ENCODE measurements at regions not wholly inside any gene's neighbourhood (a gene's known extent, or its start where the extent isn't known, plus 50 kb on each side); places are given as distances from the start of the nearest gene placed in this dataset.
"Not testable (repeated sequence)": the region's sequence is repeated elsewhere in the genome, so short reads cannot be mapped to it uniquely, and the experiment has no call there.

DNA sequence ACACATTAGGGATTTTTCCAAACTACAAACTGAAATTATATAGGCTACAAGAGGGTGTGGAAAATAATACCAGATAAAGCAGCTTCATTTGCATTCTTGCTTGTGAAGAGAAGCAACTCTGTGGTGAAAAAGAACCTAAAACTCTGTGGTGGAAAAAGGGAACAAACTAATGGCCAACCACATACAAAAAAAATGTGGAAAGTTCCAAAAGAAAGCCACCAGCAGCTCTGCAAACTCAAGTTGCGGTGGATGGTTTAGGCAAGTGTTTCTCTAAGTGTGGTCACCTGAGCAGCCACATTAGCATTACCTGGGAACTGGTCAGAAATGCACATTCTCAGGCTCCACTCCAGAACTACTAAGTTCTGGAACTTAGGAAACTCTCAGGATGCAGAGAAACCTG lies 586.4 kb downstream of the ACTL7B start:
- ATAC-seq = no peak

DNA sequence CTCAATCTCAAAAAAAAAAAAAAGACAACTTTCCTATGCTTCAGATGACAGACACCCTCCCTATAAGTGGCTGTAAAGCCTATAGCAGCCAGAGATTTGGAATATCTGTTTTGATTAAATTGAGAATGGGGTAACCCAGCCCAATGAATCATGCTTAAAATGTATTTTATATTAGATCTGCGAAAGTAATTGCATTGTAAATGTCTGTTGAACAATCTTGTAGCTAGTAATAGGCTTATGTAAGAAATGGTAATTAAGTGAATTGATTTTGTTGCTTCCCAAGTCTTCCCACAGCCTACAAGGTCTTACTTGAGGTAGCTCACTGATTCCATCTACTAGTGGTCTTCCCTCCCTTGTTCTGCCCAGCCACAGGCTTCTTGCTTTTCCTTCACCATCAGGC lies 590.7 kb downstream of the ACTL7B start:
- no peak for ATAC-seq

DNA sequence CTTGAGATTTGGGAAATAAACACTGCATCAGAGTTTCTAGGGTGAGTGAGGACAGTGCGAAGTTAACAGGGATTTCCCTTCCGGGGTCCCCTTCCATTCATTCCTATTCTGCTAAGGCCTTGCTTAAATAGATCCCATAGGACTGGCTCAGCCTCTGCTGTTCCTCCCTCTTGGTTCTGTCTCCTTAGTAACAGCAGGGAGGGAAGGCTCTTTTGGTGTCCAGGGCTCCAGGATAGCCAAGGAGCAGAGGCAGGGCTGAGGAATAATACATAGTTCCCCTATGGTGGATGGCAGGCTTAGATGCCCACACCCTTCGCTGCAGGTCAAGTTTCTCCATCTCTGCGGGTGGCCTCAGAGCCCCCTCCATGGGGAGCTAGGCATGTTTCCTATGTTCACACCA lies 591.7 kb downstream of the ACTL7B start:
- ATAC-seq = no peak

DNA sequence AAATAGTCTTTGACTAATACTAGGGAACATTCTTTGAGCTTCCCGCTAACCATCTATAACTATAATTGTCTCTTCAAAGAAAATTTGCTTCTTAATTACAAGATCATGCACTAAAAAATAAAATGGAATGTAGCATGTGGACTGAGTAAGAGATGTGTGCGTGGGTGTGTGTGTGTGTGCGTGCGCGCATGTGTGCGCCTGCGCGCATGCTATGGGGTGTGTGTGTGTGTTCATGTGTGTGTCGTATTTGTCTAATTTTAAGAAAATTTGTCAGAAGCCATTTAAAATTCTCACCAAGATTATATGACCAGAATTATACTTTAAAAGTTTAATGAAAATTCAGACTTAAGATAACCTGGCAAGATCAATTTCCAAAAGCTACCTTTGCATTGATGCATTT lies 593.0 kb downstream of the ACTL7B start:
- no peak for ATAC-seq

DNA sequence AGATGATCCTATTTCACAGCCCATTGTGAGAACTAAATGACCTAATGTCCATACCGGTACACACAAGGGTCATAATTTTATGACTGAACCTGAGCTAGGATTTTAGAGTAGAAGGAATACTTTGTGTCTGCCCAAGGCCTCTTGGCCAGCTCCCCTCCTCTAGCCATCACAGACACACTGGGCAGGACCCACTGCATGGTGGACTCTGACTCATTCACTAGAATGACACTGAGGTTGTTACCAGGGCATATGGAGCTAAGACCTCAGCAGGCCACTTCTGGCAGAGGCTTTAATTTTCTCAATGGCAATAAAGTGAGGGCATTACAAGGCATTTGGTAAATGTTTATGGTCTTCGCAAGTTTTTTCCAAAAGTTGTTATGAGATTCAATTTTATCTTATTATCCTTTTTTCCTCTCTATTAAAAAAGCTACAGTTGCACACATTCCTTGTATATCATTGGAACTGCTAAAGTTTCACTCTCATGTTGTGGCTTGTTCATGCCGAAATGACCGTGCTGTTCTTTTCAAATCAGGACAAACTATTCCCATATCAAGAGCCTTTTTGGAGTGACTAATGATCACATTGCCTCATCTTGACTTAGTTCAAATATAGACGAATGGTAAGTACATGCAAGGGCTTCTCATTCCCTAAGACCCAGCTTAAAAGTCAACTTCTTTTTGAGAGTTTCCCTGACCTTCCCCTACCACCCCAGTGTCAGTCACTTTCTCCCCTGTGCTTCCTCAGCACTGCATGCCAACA lies 595.7 kb downstream of the ACTL7B start:
- ATAC-seq = no peak

DNA sequence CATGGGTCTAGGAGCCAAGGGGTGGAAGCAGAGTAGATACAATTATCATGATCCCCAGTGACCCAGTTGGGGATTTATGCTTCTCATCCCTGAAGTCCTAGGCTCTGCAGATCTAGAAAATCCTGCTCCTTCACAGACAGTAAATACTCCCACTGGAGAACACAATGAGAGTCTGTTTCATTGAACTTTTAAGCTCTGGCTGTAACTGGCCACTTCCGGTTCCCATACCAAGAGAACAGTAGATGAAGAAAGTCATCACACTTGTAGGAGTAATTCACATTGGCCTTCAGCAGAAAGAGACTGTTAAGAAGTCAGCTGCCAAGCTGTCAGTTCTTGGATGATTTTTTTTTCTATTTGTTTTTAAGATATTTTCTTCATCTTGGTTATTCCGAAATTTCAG lies 597.1 kb downstream of the ACTL7B start:
- no peak for ATAC-seq

DNA sequence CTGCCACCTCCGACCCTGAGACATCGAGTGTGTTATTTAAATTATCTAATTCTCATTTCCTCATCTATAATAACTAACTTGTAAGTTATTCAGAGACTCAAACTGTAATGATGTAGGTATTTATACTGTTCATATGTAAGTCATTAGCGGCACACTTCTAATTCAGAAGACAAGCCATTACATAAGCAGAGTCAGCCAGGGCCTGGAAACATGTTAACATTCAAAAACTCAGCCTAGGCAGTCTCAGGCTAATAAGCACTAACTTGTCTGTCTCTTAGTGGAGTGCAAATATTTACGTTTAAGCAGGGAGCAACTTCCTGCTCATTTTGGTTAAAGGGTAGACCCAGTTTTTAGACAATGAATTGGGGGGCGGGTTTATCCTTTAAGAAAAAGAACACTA lies 598.4 kb downstream of the ACTL7B start:
- no peak for ATAC-seq

DNA sequence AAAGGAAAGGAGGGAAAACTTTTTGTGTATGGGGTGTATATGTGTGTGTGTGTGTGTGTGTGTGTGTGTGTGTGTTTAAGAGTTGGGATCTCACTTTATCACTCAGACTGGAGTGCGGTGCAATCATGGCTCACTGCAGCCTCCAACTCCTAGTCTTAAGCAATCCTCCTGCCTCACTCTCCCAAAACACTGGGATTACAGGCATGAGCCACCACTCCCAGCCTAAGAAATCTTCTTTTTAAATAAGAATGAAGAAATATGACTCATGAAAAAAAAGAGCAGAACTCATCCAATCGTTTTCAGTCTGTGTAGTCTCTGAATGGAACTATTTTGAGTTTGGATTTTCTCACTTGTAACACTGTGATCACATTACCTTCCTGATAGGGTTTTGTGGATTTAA lies 601.5 kb downstream of the ACTL7B start:
- no peak for ATAC-seq

DNA sequence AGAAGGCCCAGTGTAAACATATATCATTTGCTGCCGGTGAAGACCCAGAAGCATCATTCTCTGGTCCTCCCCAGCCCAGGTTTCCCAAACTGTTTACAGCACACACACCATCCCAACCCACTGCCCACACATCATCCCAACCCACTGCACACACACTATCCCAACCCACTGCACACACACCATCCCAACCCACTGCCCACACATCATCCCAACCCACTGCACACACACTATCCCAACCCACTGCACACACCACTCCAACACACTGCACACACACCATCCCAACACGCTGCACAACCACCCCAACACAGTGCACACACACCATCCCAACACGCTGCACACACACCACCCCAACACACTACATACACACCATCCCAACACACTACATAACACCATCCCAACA lies 608.4 kb downstream of the ACTL7B start:
- not testable (repeated sequence) for ATAC-seq

DNA sequence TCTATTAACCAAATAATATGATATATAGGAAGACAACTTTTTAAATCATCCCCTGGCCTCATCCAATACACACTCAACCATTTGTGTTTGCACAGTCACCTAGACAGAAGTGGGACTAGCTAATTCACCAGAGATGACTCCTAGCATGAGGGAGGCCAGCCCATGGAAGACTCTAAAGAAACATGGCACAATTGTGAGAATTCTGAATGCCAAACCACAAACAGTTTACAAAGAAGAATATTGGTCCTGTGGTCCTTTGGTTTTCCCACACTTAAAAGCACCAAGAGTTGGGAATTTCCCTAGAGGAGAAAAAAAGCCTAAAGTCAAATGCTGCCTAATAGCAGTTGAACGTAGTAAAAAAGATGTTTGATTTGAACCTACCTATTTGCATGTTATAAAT lies 609.9 kb downstream of the ACTL7B start:
- no peak for ATAC-seq

DNA sequence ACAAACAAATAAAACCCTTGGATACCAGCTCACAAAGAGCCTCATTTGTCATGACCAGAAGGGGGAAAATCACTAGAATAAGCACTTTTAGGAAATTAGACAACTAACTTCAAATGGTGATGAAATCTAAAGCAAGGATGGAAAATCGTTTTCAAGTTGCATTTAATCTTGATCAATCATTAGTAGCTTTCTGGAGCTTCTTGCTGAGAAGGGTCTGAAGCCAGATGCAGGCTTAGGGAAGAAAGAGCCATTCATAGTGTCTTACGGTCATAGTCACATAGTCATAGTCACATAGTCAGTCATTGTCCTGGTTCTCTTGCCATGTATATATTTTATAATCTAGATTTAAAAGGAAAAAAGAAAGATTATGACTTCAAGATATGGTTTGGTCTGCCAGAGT lies 610.5 kb downstream of the ACTL7B start:
- ATAC-seq = no peak

DNA sequence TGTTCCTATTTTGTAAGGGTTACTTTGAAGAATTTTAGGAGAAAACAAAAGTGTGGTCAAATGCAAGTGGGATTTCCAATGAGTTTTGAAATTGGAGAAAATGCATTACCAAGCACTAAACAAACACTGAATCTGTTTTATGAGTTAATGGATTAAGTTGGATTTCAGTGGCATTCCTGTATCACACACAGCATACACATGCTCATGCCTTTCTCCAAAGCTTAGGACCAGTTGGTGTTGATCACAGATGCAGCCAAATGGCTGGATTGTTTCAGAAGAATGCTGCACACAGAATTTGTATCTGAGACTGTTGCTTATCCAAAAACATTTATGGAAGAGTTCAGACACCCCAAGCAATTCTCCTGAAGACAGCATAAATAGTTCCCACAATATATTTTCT lies 611.1 kb downstream of the ACTL7B start:
- no peak for ATAC-seq

DNA sequence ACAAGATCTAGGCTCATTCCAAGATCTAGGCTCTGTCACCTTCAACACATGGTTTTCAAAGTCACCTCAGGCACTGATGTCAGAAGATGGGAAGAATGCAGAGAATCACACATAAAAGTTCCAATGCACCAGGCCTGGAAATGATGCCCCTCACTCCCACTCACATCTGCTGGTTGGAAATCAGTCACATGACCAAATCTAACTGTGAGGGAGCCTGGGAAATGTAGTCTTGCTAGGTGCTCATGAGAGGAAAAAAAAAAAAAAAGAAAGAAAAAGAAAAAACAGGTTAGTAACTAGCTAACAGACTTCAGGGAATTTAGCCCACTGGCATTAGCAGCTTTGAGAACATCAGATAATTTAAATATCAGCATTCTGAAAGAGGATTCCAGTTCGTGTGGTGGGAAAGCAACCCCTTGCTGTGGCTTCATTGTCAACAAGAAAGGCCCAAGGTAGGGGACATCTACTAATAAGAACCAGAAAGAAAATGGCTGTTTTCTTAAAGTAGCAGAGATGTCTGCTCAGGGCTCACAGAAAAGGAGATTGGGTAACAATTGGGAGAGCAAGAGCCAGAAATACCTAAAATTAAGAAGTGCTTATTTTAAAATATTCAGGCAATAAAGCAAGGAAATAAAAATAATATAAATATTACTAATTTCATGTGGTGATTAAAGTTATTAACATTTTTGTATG lies 614.3 kb downstream of the ACTL7B start:
- ATAC-seq = no peak

DNA sequence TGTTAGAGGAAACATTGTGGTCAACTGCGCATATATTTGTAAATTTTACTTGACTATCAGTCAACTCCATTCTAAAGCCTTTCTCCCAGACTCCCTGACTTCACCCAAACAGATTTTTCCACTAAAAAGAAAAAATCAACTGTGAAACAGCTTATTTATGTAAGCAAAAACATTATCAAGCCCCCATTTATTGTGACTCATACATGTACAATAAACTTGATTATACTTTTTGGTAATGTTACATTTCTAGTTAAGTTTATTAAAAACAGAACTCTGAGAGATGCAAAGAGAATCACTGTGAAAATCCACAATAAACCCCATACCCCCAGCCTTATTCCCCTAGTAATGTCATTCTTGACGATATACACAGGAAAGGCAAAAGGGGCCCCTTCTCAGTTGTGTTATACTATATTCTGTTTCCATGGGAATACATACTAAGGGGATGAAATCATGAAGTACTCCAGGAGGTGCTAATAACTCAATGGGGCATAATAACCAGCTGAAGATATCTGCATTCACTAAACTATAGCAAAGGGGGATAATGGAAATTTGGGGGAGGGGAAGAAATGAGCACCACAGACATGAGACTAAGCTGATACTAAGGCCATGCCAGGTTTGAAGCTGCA lies 616.0 kb downstream of the ACTL7B start:
- no peak for ATAC-seq

DNA sequence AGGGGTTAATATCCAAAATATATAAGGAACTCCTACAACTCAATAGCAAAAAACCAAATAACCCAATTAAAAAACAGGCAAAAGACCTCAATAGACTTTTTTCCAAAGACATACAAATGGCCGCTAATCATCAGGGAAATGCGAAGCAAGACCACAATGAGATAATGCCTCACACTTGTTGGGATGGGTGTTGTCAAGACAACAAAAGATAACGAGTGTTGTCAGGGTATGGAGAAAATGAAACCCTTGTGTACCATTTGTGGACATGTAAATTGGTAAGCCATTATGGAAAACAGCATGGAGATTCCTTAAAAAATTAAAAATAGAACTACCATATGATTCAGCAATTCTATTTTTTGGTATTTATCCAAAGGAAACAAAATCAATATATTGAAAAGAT lies 620.2 kb downstream of the ACTL7B start:
- ATAC-seq = no peak

DNA sequence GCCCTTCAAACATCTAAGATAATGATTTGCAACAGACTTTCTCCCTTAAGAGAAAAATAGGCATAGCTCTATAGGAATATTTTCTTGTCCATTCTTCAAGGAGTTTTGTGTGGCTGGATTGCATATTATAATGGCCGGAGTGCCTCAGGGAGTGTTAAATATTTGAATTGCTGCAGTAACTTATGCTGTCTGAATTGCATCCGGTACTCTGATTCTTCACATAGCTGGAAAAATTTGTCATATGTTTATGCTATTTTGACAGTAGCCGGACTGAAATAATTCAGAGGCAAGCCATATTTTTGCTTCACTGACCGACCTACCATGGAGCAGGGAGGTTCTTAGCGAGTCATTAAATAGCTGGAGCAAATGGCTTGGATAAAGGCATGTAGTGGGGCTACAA lies 621.0 kb downstream of the ACTL7B start:
- no peak for ATAC-seq

DNA sequence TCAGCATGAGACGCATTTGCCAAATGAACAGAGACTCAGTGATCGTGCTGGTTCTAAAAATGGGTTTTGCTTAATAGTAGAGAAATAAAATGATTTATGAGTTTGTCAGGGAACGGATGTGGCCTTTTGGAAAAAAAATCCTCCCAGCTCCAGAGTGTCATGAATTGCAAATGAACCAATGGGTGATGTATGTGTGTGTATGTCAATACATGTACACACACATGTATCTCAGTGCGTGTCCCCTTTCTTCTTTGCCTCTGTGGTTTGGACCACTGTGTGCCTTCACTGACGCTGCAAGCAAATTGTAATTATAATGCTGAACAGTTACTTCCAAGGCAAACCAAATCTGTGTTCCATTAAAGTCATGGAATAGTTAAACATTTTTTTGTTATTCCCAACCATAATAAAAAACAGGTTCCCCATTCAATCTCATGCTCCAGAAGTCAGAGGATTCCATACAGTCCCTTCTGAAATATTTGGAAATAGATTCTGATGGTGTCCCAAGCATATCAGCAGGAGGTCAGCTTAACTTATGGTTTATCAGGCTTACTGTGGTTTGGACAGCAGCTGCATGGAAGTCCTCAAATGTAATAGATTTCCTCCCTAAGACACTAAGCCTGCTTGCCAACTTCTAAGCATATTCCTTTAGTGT lies 630.5 kb downstream of the ACTL7B start:
- ATAC-seq = no peak

DNA sequence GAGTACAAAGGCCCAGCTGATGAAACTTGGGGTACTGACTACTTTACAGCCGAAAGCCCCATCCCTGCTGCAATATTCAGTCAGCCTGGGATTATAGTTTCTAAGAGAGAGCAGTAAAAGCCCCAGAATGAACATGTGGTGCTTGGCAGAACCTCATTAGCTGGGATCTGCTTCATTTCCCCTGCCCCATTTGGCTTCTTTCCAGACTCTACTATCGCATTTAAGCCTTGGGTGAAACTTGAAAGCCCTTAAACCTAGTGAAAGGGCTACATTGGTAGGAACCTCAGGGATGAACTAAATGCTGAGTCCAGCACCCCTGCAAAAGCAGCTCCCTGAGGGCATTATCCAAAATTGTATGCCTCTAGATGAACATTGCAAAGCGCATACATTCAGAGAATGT lies 631.1 kb downstream of the ACTL7B start:
- no peak for ATAC-seq

DNA sequence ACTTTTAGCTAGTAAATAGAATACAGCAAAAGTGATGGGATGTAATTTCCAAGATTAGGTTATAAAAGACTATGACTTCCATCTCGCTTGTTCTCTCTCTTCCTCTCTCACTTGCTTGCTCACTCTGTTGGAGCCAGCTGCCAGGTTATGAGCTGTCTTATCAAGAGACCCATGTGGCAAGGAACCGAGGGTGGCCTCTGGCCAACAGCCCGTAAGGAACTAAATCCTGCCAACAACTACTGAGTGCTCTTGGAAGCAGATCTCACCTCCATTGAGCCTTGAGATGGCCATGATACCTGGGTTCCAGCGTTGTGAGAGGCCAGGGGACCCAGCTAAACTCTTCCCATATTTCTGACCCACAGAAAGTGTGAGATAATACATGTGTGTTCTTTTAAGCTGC lies 636.1 kb downstream of the ACTL7B start:
- no peak for ATAC-seq

DNA sequence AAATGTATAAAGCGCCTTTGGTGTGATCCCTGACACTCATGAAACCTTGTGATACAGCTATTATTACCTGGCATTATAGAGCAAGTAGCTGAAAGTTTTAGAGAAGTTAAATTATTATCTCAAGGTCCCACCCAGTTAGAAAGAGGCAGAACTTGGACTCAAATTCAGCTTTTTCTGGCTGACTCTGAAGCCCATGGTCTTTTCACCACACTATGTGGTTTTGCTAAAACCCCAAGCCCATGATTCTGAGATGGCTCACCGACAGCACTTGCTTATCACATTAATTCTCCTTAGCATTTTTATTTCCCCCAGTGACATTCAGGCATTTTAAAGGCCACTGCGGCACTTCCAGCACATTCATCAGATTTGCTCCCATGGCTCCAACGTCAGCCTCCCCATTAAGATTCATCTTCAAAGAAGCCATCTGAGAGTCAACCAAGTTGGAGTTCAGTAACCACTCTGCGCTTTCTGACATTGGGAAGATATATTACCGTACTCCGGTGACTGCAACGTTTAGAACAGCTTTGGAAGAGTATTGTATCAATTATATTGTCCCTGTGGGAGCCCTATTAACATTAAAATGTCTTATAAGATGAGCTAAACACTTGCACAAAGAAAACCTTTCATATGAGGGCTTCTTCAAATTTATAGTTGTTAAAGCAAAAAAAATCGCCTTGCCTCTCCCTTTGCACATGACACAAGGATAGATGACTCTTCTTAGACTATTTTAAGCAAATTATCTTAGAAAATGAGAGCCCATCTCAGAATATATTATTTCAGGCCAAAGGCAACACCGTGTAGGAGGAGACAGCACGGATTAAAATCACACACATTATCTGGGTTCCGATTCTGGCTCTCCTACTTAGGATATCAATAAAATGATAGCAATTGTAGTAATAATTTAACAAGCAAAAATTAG lies 638.1 kb downstream of the ACTL7B start:
- ATAC-seq = no peak

DNA sequence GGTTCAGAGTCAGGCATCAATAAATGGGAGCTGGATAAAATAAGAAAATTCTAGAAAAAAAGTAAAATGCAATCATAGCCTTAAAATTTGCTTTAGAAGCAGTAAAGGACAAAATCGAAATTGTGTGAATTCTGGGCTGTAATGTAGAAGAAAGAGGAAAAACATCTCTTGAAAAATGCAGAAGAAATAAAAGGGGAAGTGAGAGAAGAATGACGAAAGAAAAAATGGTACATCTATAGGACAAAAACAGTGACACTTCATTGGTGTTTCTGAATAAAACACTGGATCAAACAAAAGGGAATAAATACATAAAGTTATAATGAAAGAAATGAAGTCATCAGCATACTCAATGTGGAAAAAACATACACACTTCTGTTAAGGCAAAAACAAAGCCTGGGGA lies 642.3 kb downstream of the ACTL7B start:
- ATAC-seq = no peak

DNA sequence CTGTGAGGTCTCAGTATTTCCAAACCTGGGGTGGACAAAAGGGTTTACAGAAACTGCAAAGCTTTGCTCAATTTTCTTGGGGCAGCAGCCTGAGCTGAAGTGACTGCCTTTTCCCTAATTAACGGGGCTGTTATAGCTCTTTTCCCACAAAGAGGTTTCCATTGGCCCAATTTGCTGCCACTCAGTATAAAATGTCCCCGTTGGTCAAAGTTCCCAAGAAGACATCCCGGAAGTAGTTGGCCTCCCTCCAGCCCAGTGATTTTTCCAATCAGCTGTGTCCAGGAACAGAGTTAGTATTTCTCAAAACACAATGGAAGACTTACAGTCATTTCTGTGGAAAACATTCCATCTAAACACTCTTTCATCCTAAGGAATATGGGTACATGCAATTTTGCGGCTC lies 643.6 kb downstream of the ACTL7B start:
- ATAC-seq = no peak

Data from activated CD4-positive, CD25-positive, alpha-beta regulatory T cell treated with anti-CD3 and anti-CD28 coated beads, Interleukin-2, amount 50 U/mL, for 24 hours (primary cell).